ENCODE measurements at regions not wholly inside any gene's neighbourhood (a gene's known extent, or its start where the extent isn't known, plus 50 kb on each side); places are given as distances from the start of the nearest gene placed in this dataset.

DNA sequence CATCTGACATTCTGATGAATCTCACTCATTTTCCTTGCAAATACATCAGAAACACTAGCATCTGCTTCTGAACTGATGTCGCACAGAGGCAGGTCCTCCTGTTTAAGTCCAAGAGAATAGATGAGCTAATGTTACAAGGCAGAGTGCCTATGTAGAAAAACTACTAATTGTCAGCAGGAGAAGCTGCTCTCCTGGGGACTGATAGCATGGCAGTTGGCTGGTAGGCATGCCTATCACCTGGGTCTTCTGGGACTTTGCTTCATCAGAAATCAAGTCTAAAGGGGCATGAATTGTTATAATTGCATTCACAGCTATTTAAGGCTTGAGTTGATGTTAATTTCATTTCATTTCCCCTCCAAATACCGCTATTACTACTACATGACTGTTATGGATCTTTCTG is 457.2 kb downstream of the RAP2B start:
- Histone ChIP-seq H3K9me3 (peaks cover 0 to 9% (median 0%) of the 10 kb centered on the region in 11 donors), H3K27me3 (no peaks in the 10 kb centered on the region), H3K4me1 (peaks cover 0 to 22% (median 0%) of the 10 kb centered on the region in 9 donors), H3K36me3 (no peaks in the 10 kb centered on the region), H3K27ac (no peak overlapping the region), H3K4me3 (no peak overlapping the region)
- DNase-seq (no peak), ATAC-seq (no peak)
- TF ChIP-seq, protein P1, sequence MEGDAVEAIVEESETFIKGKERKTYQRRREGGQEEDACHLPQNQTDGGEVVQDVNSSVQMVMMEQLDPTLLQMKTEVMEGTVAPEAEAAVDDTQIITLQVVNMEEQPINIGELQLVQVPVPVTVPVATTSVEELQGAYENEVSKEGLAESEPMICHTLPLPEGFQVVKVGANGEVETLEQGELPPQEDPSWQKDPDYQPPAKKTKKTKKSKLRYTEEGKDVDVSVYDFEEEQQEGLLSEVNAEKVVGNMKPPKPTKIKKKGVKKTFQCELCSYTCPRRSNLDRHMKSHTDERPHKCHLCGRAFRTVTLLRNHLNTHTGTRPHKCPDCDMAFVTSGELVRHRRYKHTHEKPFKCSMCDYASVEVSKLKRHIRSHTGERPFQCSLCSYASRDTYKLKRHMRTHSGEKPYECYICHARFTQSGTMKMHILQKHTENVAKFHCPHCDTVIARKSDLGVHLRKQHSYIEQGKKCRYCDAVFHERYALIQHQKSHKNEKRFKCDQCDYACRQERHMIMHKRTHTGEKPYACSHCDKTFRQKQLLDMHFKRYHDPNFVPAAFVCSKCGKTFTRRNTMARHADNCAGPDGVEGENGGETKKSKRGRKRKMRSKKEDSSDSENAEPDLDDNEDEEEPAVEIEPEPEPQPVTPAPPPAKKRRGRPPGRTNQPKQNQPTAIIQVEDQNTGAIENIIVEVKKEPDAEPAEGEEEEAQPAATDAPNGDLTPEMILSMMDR (IDR thresholded peaks at IDR 0.05) = no peak
- WGBS, 2 donors = 93 to 97% methylated on average over 2 of the region's 2 CpGs
- intact Hi-C loops (cut with DNase I) = no loop called here

DNA sequence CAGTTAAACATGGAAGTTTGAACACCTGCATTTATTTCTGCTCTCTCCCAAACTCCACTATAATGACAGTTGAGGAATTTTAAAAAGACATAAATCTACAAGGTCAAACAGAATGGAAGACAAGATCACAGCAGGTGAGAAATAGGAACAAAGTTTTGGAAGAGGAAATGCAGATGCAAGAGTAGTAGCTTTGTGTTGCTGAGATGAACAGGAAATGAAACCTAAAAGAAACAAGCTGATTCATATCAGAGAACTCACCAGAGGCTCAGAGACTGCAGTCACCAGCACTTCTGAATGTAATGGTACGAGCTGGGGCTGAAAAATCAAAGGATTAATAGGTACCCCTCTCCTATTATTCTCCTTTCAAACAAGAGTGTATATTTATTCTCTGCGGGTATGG is 459.9 kb downstream of the RAP2B start:
- ATAC-seq = no peak
- H3K9me3 ChIP-seq = peaks cover 0 to 9% (median 0%) of the 10 kb centered on the region in 11 donors
- H3K27me3 ChIP-seq = no peaks in the 10 kb centered on the region
- H3K27ac ChIP-seq = peak overlapping the region in 1 of 10 donors; percentile 39
- TF ChIP-seq, protein P1 (IDR thresholded peaks at IDR 0.05) = no peak
- H3K4me3 ChIP-seq = no peak overlapping the region
- DNase-seq = no peak
- peaks cover 0 to 22% (median 0%) of the 10 kb centered on the region in 9 donors for H3K4me1 ChIP-seq
- H3K36me3 ChIP-seq = no peaks in the 10 kb centered on the region
- WGBS, 2 donors = 71 to 83% methylated on average over 2 of the region's 2 CpGs
- intact Hi-C loops (cut with DNase I) = no loop called here

DNA sequence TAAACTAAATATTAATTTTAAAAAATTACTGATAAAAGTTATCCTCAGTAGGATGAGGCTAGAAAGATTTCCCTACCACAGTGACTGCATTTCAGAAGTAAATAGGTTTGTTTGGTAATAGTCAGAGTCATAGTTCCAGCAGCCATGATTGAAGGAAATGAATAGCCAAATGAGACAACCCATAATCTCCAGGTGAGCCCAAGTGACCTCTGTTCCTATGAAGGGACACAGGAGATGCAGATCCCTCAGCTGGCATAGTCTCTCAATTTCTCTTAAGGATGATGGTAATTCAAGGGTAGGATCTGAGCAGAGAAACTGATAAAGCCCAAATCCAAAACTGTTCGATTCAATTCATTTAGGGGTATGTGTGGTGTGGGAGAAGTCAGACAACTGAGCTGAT is 461.8 kb downstream of the RAP2B start:
- Histone ChIP-seq H3K27ac (peak overlapping the region in 1 of 10 donors; percentile 51), H3K27me3 (no peaks in the 10 kb centered on the region), H3K4me1 (peaks cover 0 to 36% (median 4%) of the 10 kb centered on the region in 9 donors), H3K9me3 (peaks cover 0 to 9% (median 0%) of the 10 kb centered on the region in 11 donors), H3K4me3 (no peak overlapping the region), H3K36me3 (no peaks in the 10 kb centered on the region)
- intact Hi-C loops (cut with DNase I) = no loop called here
- TF ChIP-seq, protein P1 (IDR thresholded peaks at IDR 0.05) = no peak
- DNase-seq = no peak
- no peak for ATAC-seq
- 85 to 87% methylated on average over 1 of the region's 1 CpG for WGBS, 2 donors

DNA sequence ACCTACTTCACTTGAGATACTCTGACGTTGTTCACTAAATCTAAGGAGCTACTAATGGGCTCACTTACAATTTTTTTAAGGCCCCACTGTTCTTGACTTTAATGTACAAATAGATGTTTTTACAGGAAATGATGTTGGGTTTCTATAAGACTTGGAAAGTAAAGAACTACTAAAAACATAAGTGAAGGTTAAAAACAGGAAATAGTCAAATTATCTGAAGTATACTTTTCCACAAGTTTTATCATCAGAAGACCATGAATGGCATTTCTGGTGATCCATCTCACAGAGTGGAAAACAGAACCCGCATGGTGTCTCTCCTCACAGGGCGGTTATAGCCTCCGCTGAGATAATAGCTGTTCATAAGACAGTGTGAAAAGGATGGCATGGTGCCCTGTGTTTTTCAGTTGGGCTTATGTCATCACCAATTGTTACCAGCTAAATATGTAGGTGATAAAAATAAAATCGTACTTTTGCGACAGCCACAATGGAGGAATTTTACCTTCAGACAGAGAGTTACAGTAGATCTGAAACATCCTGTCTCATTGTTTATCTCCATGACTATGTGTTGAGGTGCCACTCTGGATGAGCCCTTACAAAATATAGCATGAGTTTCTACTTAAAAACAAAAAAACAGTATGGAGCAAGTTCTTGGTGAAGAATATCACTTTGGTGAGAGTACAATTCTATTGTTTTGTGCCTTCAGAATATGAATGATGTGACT is 462.4 kb downstream of the RAP2B start:
- Histone ChIP-seq H3K27me3 (no peaks in the 10 kb centered on the region), H3K9me3 (peaks cover 0 to 9% (median 0%) of the 10 kb centered on the region in 11 donors), H3K4me1 (peaks cover 0 to 40% (median 6%) of the 10 kb centered on the region in 9 donors), H3K4me3 (no peak overlapping the region), H3K36me3 (no peaks in the 10 kb centered on the region), H3K27ac (peak overlapping the region in 1 of 10 donors; percentile 51)
- 51 to 59% methylated on average over 6 of the region's 6 CpGs for WGBS, 2 donors
- intact Hi-C loops (cut with DNase I) = no loop called here
- TF ChIP-seq, protein P1 (IDR thresholded peaks at IDR 0.05) = no peak
- ATAC-seq (peak in 2 of 8 donors; percentile 39 to 62), DNase-seq (no peak)
